K562 (cell line): ENCODE measurements at regions not wholly inside any gene's neighbourhood (a gene's known extent, or its start where the extent isn't known, plus 50 kb on each side); places are given as distances from the start of the nearest gene placed in this dataset.
A peak's percentile ranks its signal among the peaks of the same experiment; 100 is the strongest.

Source experiments
- ATAC-seq: fragments of 200-7000 bp; cut with Tn5 transposase; 3 replicates; pipeline ENCODE4 v1.9.1; 2020; ENCODE audit warnings: moderate library complexity
- BruUV-seq: library from RNA; stranded (reverse); fragments of 400-500 nt; replicated peaks from 2 replicates; lab custom pipeline; 2021; lab: Mats Ljungman, UMichigan
- CTCF ChIA-PET: fragments of 300-600 bp; formaldehyde crosslinking; extraction: SDS; loops from one replicate; lab custom pipeline; 2021; ENCODE audit warnings: low intra/inter-chr PET ratio; lab: Yijun Ruan, JAX
- POLR2A ChIA-PET: fragments of 300-600, 350-650 bp; sonication (Branson Sonifier 250); formaldehyde crosslinking; extraction: SDS; loops from one replicate; lab custom pipeline; 2021; ENCODE audit warnings: antibody characterized with exemption, inconsistent platforms; lab: Yijun Ruan, JAX
- DNase-seq, 4 experiments: peaks; one replicate each; pipeline versions ENCODE4 v3.0.0 to v3.0.0-alpha.2; 2011 to 2018; ENCODE audit warnings: low spot score in 3 of 4, mixed read lengths in 3 of 4; ENCODE audit errors: extremely low read depth in 1 of 4
- FAIRE-seq: peaks from 2 replicates; lab custom pipeline; 2011; peaks lifted over from hg19 to GRCh38; lab: Jason Lieb, UNC
- H2AFZ ChIP-seq: 2 replicates; pipeline ENCODE4 v1.6.0; 2011; ENCODE audit warnings: low read depth, low read length, control low read depth, inconsistent platforms
- H3K27ac ChIP-seq: fragments of 200-600 bp; 3 replicates; pipeline ENCODE4 v1.8.0; 2011; ENCODE audit warnings: low read depth, mild to moderate bottlenecking, control low read depth, inconsistent platforms, low read length, moderate library complexity, mixed read lengths; ENCODE audit errors: extremely low read depth
- H3K27me3 ChIP-seq, 2 experiments: fragments of 300-600 bp in 1 of 2; 2 replicates in 1 of 2; 3 replicates in 1 of 2; pipeline versions ENCODE4 v1.6.0 to v1.8.0; 2011; ENCODE audit warnings: inconsistent platforms in 2 of 2, low read length in 2 of 2, mild to moderate bottlenecking in 1 of 2, mixed read lengths in 1 of 2, moderate library complexity in 1 of 2; ENCODE audit not compliant: control insufficient read depth in 2 of 2, insufficient read depth in 2 of 2
- H3K36me3 ChIP-seq: fragments of 300-600 bp; 3 replicates; pipeline ENCODE4 v1.8.0; 2011; ENCODE audit warnings: mild to moderate bottlenecking, low read length, inconsistent platforms; ENCODE audit not compliant: control insufficient read depth, insufficient read depth
- H3K4me1 ChIP-seq, 2 experiments: fragments of 200-600 bp in 1 of 2; replicated peaks in 1 of 2; 2 replicates in 1 of 2; 3 replicates in 1 of 2; pipeline versions ENCODE4 v1.5.1 to v1.8.0; 2011; ENCODE audit warnings: inconsistent platforms in 2 of 2, low read length in 2 of 2, mild to moderate bottlenecking in 1 of 2, mixed read lengths in 1 of 2, moderate library complexity in 1 of 2; ENCODE audit not compliant: control insufficient read depth in 2 of 2, insufficient read depth in 2 of 2
- H3K4me2 ChIP-seq: 2 replicates; pipeline ENCODE4 v1.6.1; 2011; ENCODE audit warnings: low read length, control low read depth, inconsistent platforms, mixed read lengths; ENCODE audit not compliant: insufficient read depth
- H3K4me3 ChIP-seq: fragments of 200-600 bp; sonication (generic), shearing (Covaris generic); 2 replicates; pipeline ENCODE4 v1.5.1; 2016; ENCODE audit warnings: control low read depth, inconsistent platforms
- H3K79me2 ChIP-seq: fragments of 200-600 bp; 3 replicates; pipeline ENCODE4 v1.8.0; 2011; ENCODE audit warnings: low read length, inconsistent platforms; ENCODE audit not compliant: control insufficient read depth, insufficient read depth
- H3K9ac ChIP-seq, 2 experiments: 2 replicates each; pipeline versions ENCODE4 v1.6.0 to v1.6.1; 2011; ENCODE audit warnings: low read depth in 2 of 2, low read length in 2 of 2, control low read depth in 1 of 2, inconsistent platforms in 1 of 2, mild to moderate bottlenecking in 1 of 2, mixed read lengths in 1 of 2; ENCODE audit not compliant: insufficient read depth in 1 of 2
- H3K9me1 ChIP-seq: one replicate; pipeline ENCODE4 v1.6.0; 2011; ENCODE audit warnings: inconsistent platforms, mild to moderate bottlenecking, low read length, moderate library complexity; ENCODE audit not compliant: control insufficient read depth, insufficient read depth
- H3K9me3 ChIP-seq: replicated peaks from 2 replicates; pipeline ENCODE4 v1.5.1; 2011; ENCODE audit warnings: low read depth, low read length, inconsistent platforms; ENCODE audit not compliant: control insufficient read depth, insufficient read depth
- H4K20me1 ChIP-seq: replicated peaks from 2 replicates; pipeline ENCODE4 v1.6.1; 2011; ENCODE audit warnings: low read length, inconsistent platforms, mixed read lengths; ENCODE audit not compliant: control insufficient read depth, insufficient read depth
- BACH1 ChIP-seq: fragments of 200-800 bp; sonication (Bioruptor generic); IDR thresholded peaks from 2 replicates; pipeline ENCODE4 v1.6.1; 2016; ENCODE audit warnings: missing genetic modification characterization, missing compliant biosample characterization
- C11orf30 ChIP-seq: fragments of 450-650 bp; IDR thresholded peaks from 2 replicates; pipeline ENCODE4 v1.6.1; 2016; ENCODE audit warnings: low read depth, mild to moderate bottlenecking
- DPF2 ChIP-seq: fragments of 450-650 bp; IDR thresholded peaks from 2 replicates; pipeline ENCODE4 v1.6.1; 2016
- MAFF ChIP-seq: IDR thresholded peaks from 2 replicates; pipeline ENCODE4 v1.6.1; 2012; ENCODE audit warnings: low read length, improper control_type of control experiment
- MAFG ChIP-seq: fragments of 450-650 bp; conservative IDR thresholded peaks from 2 replicates; pipeline ENCODE4 v1.6.1; 2016; ENCODE audit warnings: missing genetic modification characterization, missing compliant biosample characterization
- MAFK ChIP-seq: IDR thresholded peaks from 2 replicates; pipeline ENCODE4 v1.6.1; 2011; ENCODE audit warnings: low read length, improper control_type of control experiment
- NFE2 ChIP-seq: IDR thresholded peaks from 2 replicates; pipeline ENCODE4 v1.6.1; 2014; ENCODE audit warnings: antibody characterized with exemption, low read depth
- NFE2L1 ChIP-seq: fragments of 450-650 bp; IDR thresholded peaks from 2 replicates; pipeline ENCODE4 v1.6.1; 2016; ENCODE audit warnings: missing genetic modification characterization, low read depth, mild to moderate bottlenecking, missing compliant biosample characterization, moderate library complexity, borderline replicate concordance
- RBM25 ChIP-seq: fragments of 200-400 bp; formaldehyde crosslinking; IDR thresholded peaks from 2 replicates; pipeline ENCODE4 v1.6.1; 2018; ENCODE audit warnings: low read length, low read depth, moderate library complexity; ENCODE audit not compliant: severe bottlenecking
- TSC22D4 ChIP-seq: fragments of 450-650 bp; IDR thresholded peaks from 2 replicates; pipeline ENCODE4 v1.6.1; 2016; ENCODE audit warnings: missing genetic modification characterization, missing biosample characterization, control low read depth
- ZNF316 ChIP-seq: fragments of 450-650 bp; IDR thresholded peaks from 2 replicates; pipeline ENCODE4 v1.6.1; 2016
- WGBS: fragments of 100-300 bp; shearing (Covaris generic); methylation state at CpG from one replicate; pipeline ENCODE4 v1.1.6; 2016; ENCODE audit warnings: low coverage, mixed read lengths; ENCODE audit not compliant: insufficient coverage; ENCODE audit errors: missing lambda C conversion rate; 5-methylcytosine and 5-hydroxymethylcytosine counted together
- in situ Hi-C: fragments of 300-500 bp; cut with MboI; formaldehyde crosslinking; loops from 4 replicates; pipeline ENCODE4 v1.15.0; 2018; ENCODE audit warnings: inconsistent platforms, mixed read lengths
- intact Hi-C: fragments of 100-400 bp; cut with micrococcal nuclease; formaldehyde crosslinking; loops from 2 replicates; pipeline ENCODE4 v1.14.2; 2022
- TF ChIP-seq, protein P1 (sequence below): conservative IDR thresholded peaks from 2 replicates; pipeline ENCODE4 v1.6.1; 2011; ENCODE audit warnings: low read depth, mild to moderate bottlenecking, low read length; ENCODE audit not compliant: control insufficient read depth
- TF ChIP-seq, protein P2 (sequence below): fragments of 250-450 bp; sonication (Bioruptor Pico); IDR thresholded peaks from 2 replicates; pipeline ENCODE4 v1.5.0; 2021

GRCh38 chr6:14472986-14473337, 355.4 kb downstream of the CD83 start:
- Histone ChIP-seq H2AFZ (peak overlapping the region; percentile 61), H3K4me2 (0 out of 2 replicates have a peak overlapping the region, but pooled peaks have one; percentile 1), H3K27me3 (no peaks in the 10 kb centered on the region), H3K79me2 (no peaks in the 10 kb centered on the region), H3K9me1 (peaks cover 3% of the 10 kb centered on the region), H3K4me3 (no peak overlapping the region), H3K9ac (no peak overlapping the region), H3K27ac (0 out of 3 replicates have a peak overlapping the region, but pooled peaks have one; percentile 1), H3K36me3 (no peaks in the 10 kb centered on the region), H3K4me1 (peaks cover 31 to 50% of the 10 kb centered on the region in 2 experiments; a peak in 4 of 5 replicates), H4K20me1 (no peaks in the 10 kb centered on the region), H3K9me3 (no peaks in the 10 kb centered on the region; the same call in 1 of the 2 replicates)
- BruUV-seq: no TSS peak
- DNase-seq (peak in 3 of 4 experiments; percentile 33 to 65 (median 39)), FAIRE-seq (no peak), ATAC-seq (no peak)
- 40% methylated on average over 9 of the region's 9 CpGs for WGBS
- CTCF ChIA-PET: no interaction called here
- TF ChIP-seq, protein P1, sequence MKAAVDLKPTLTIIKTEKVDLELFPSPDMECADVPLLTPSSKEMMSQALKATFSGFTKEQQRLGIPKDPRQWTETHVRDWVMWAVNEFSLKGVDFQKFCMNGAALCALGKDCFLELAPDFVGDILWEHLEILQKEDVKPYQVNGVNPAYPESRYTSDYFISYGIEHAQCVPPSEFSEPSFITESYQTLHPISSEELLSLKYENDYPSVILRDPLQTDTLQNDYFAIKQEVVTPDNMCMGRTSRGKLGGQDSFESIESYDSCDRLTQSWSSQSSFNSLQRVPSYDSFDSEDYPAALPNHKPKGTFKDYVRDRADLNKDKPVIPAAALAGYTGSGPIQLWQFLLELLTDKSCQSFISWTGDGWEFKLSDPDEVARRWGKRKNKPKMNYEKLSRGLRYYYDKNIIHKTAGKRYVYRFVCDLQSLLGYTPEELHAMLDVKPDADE: no peak
- TF ChIP-seq TSC22D4 (tag) (no peak), RBM25 (no peak), MAFK (peak; percentile 86), MAFG (tag) (peak; percentile 94), DPF2 (peak; percentile 44; the same call in 1 of the 2 replicates), MAFF (peak; percentile 89), BACH1 (tag) (peak; percentile 74), C11orf30 (peak; percentile 91), NFE2 (peak; percentile 95), NFE2L1 (tag) (peak; percentile 86), ZNF316 (peak; percentile 92)
- TF ChIP-seq, protein P2, sequence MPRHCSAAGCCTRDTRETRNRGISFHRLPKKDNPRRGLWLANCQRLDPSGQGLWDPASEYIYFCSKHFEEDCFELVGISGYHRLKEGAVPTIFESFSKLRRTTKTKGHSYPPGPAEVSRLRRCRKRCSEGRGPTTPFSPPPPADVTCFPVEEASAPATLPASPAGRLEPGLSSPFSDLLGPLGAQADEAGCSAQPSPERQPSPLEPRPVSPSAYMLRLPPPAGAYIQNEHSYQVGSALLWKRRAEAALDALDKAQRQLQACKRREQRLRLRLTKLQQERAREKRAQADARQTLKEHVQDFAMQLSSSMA: no peak
- POLR2A ChIA-PET: no interaction called here
- intact Hi-C loops (no loop called here), in situ Hi-C loops (no loop called here)
